ENCODE measurements at regions not wholly inside any gene's neighbourhood (a gene's known extent, or its start where the extent isn't known, plus 50 kb on each side); places are given as distances from the start of the nearest gene placed in this dataset.

DNA sequence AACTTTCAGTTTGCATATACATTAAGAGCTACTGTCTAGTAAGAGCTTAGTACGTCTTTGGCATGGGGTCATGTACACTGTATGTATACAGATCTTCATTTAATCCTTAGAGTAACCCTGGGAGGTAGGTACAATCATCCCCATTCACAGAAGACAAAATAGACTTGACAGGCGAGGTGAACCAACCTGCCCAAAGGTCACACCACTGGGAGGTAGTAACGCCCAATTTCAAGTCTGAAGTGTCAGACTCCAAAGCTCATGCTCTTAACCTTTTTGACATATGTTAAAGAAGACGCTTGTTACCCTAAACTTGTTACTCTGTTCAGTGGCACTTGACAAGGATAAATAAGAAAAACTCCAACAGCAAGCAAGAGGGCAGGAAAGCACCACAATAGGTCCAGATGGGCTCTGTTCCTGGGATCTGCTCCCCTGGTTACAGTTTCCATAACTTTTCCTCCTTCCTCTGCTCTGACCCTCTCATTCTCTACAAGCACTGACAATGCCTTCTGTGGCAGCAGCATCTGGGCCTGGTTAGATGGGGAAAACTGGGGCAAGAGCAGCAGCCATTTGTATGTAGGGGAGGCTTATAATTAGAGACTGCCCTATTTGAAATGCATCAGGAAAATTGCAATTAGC, 64.7 kb upstream of the SERTAD2 start:
- no peaks in the 10 kb centered on the region for H3K9me3 ChIP-seq (ENCODE audit: insufficient read depth in 2 of 2, low read depth in 1 of 2, low read length in 1 of 2)
- FAIRE-seq (no peak), DNase-seq (ENCODE audit: low read depth in 1 of 2, low spot score in 2 of 2) (no peak)
- H3K14ac ChIP-seq (ENCODE audit: insufficient read length): no peak overlapping the region
- H2BK5ac ChIP-seq (ENCODE audit: low read depth, low read length): no peak overlapping the region
- H4K5ac ChIP-seq (ENCODE audit: insufficient read length, low read depth, low read length): no peak overlapping the region
- no peak overlapping the region for H3K23ac ChIP-seq (ENCODE audit: insufficient read length)
- TF ChIP-seq EP300 (IDR thresholded peaks at IDR 0.05; ENCODE audit: borderline replicate concordance in 1 of 2, low read depth in 2 of 2, low read length in 2 of 2) (no peak), CEBPB (IDR thresholded peaks at IDR 0.05; ENCODE audit: low read depth, low read length) (no peak)
- no peak overlapping the region for H3K4me2 ChIP-seq (ENCODE audit: insufficient read depth in 1 of 2, low read depth in 2 of 2, low read length in 2 of 2)
- H3K23me2 ChIP-seq (ENCODE audit: low read depth, low read length): no peaks in the 10 kb centered on the region
- no peaks in the 10 kb centered on the region for H3K36me3 ChIP-seq (ENCODE audit: control insufficient read depth in 2 of 4, insufficient read depth in 4 of 4, low read length in 3 of 4)
- POLR2A ChIA-PET (ENCODE audit: partially characterized antibody): no interaction called here
- no peak overlapping the region for H2BK120ac ChIP-seq (replicated peaks; ENCODE audit: low read depth, low read length)
- no peak overlapping the region for H2AK5ac ChIP-seq (ENCODE audit: low read depth, low read length)
- no peak overlapping the region for H3K9ac ChIP-seq (replicated peaks in 1 of 4; ENCODE audit: extremely low read depth in 1 of 4, low read depth in 3 of 4, low read length in 3 of 4)
- H2BK12ac ChIP-seq (ENCODE audit: low read depth, low read length): no peak overlapping the region
- no peak overlapping the region for H3K27ac ChIP-seq (ENCODE audit: low read depth, low read length)
- H3K56ac ChIP-seq (replicated peaks; ENCODE audit: insufficient read length, low read depth, low read length): no peak overlapping the region
- no peak overlapping the region for H2BK15ac ChIP-seq (ENCODE audit: low read length)
- H4K20me1 ChIP-seq (replicated peaks in 1 of 2; ENCODE audit: control insufficient read depth in 1 of 2, insufficient read depth in 2 of 2, low read length in 2 of 2): no peaks in the 10 kb centered on the region
- H3K4ac ChIP-seq (replicated peaks; ENCODE audit: insufficient read length, low read depth, low read length): no peak overlapping the region
- no peaks in the 10 kb centered on the region for H3K4me1 ChIP-seq (replicated peaks in 1 of 4; ENCODE audit: control insufficient read depth in 3 of 4, insufficient read depth in 4 of 4, low read length in 3 of 4)
- H4K91ac ChIP-seq (replicated peaks; ENCODE audit: insufficient read length, low read length): no peak overlapping the region
- H2BK20ac ChIP-seq (ENCODE audit: low read length): no peak overlapping the region
- no peaks in the 10 kb centered on the region for H3K79me1 ChIP-seq (ENCODE audit: low read depth, low read length)
- no peak overlapping the region for H2AFZ ChIP-seq (ENCODE audit: low read length)
- no peak overlapping the region for H4K8ac ChIP-seq (ENCODE audit: extremely low read depth, insufficient read depth, low read length)
- CTCF ChIA-PET (ENCODE audit: partially characterized antibody): interaction anchor here (1.1 to 1.3 kb wide), 3 partner anchors 42 to 90 kb away, joined by 3 read pairs; partner anchors contain the start of gene SERTAD2
- H3K27me3 ChIP-seq (replicated peaks in 1 of 4; ENCODE audit: control insufficient read depth in 3 of 4, extremely low read depth in 1 of 4, insufficient read depth in 3 of 4, low read length in 3 of 4): no peaks in the 10 kb centered on the region
- H3K4me3 ChIP-seq (ENCODE audit: extremely low read depth in 1 of 4, insufficient read depth in 2 of 4, low read depth in 3 of 4, low read length in 4 of 4): no peak overlapping the region
- H3K18ac ChIP-seq (ENCODE audit: extremely low read depth, low read length): no peak overlapping the region
- H3K79me2 ChIP-seq (ENCODE audit: control insufficient read depth in 1 of 2, insufficient read depth in 2 of 2, low read length in 2 of 2): no peaks in the 10 kb centered on the region
- 81% methylated on average over 4 of the region's 4 CpGs; no CpG with 5 or more reads in 1 of the 2 experiments for WGBS, 2 experiments (ENCODE audit: extremely low coverage in 1 of 2, insufficient coverage in 1 of 2, insufficient read length in 1 of 2, insufficient replicate concordance in 2 of 2, low coverage in 1 of 2, low lambda C conversion rate in 2 of 2, missing lambda C conversion rate in 1 of 2)

All from H1 (cell line).